Activated naive CD4-positive, alpha-beta T cell treated with anti-CD3 and anti-CD28 coated beads for 36 hours (primary cell): ENCODE measurements at regions not wholly inside any gene's neighbourhood (a gene's known extent, or its start where the extent isn't known, plus 50 kb on each side); places are given as distances from the start of the nearest gene placed in this dataset.

ENCODE experiments used
- CTCF ChIA-PET: fragments of 350-600 bp; sonication (Branson Sonifier 250); formaldehyde crosslinking; loops from one replicate; lab custom pipeline; 2021; ENCODE audit warnings: antibody characterized with exemption; lab: Charles Lee
- DNase-seq: peaks from one replicate; pipeline ENCODE4 v3.0.0-alpha.2; 2020
- H3K27ac Mint-ChIP-seq: one replicate; pipeline ENCODE4 v1.8.0; 2021; ENCODE audit warnings: mild to moderate bottlenecking, mixed read lengths
- H3K27me3 Mint-ChIP-seq: one replicate; pipeline ENCODE4 v1.8.0; 2021; ENCODE audit warnings: low read depth, mixed read lengths
- H3K36me3 Mint-ChIP-seq: one replicate; pipeline ENCODE4 v1.8.0; 2021; ENCODE audit warnings: low read depth, mixed read lengths
- H3K4me1 Mint-ChIP-seq: one replicate; pipeline ENCODE4 v1.8.0; 2021; ENCODE audit warnings: low read depth, mixed read lengths
- H3K4me3 Mint-ChIP-seq: one replicate; pipeline ENCODE4 v1.8.0; 2021; ENCODE audit warnings: mild to moderate bottlenecking, moderate library complexity, mixed read lengths
- H3K9me3 Mint-ChIP-seq: one replicate; pipeline ENCODE4 v1.8.0; 2021; ENCODE audit warnings: mixed read lengths
- intact Hi-C: fragments of 100-400 bp; cut with micrococcal nuclease; formaldehyde crosslinking; loops from one replicate; pipeline ENCODE4 v1.15.1; 2023

DNA sequence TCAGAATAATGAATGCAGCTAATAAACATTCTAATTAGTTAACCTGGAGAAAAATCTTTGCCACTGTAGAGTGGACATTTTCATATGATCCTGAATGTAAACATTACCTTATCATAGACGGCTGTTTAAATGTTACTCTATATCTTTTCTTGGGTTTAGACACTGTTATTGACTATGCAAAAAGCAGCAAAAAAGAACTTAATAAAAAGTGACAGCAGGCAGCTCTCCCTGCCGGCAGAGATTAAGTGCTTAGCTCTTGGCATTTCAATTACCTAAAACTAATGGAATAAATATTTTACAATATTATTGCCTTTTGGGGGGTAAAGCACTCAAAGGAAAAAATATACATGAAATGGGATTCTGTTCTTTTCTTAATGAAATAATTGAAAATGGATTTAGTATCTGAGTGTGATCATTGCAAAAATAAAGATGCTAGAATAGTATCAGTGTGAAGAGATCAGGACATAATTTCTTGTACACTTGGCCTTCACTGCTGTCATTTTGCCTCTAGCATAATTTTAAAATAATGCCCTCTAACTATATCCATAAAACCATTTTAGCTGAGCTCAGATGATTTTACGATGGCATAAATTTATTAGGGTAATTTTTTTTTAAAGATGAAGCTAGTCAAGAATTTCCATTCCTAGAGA, 203.4 kb upstream of the DPP10 start:
- no peak for DNase-seq
- CTCF ChIA-PET: no interaction called here
- Mint-ChIP-seq H3K4me1 (no peaks in the 10 kb centered on the region), H3K4me3 (no peak overlapping the region), H3K27ac (no peak overlapping the region), H3K36me3 (no peaks in the 10 kb centered on the region), H3K27me3 (peaks cover 12% of the 10 kb centered on the region), H3K9me3 (no peaks in the 10 kb centered on the region)
- intact Hi-C loops: no loop called here

GRCh38 chr2:114248648-114249047, 193.8 kb upstream of the DPP10 start:
- Mint-ChIP-seq H3K36me3 (no peaks in the 10 kb centered on the region), H3K27me3 (peaks cover 3% of the 10 kb centered on the region), H3K4me1 (no peaks in the 10 kb centered on the region), H3K4me3 (no peak overlapping the region), H3K9me3 (no peaks in the 10 kb centered on the region), H3K27ac (no peak overlapping the region)
- DNase-seq: no peak
- intact Hi-C loops: no loop called here
- CTCF ChIA-PET: no interaction called here

- Mint-ChIP-seq H3K4me1 (no peaks in the 10 kb centered on the region), H3K27ac (no peak overlapping the region), H3K27me3 (peaks cover 7% of the 10 kb centered on the region), H3K9me3 (no peaks in the 10 kb centered on the region), H3K36me3 (no peaks in the 10 kb centered on the region), H3K4me3 (no peak overlapping the region)
- CTCF ChIA-PET: no interaction called here
- DNase-seq: no peak
- intact Hi-C loops: no loop called here
These were observed 189.7 kb upstream of the DPP10 start for GRCh38 chr2:114252713-114253112.

DNA sequence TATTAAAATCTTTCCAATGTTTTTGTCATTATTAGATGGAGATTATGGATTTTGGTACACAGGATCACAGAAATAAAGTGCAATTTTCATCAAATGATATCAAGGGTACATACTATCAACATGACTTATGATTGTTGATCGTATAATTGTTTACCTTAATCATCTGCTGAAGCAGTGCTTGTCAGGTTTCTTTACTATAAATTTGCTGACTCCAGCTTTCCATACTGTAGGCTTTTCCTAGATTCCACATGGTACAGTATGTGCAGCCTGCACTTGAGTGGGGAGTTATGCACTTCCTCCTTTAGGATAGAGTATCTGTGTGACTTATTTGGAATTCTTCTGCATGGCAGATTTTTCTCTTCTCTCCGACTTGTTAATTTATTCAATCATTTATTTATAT, 187.6 kb upstream of the DPP10 start:
- no peaks in the 10 kb centered on the region for H3K4me1 Mint-ChIP-seq
- no peak overlapping the region for H3K4me3 Mint-ChIP-seq
- no peak overlapping the region for H3K27ac Mint-ChIP-seq
- H3K9me3 Mint-ChIP-seq: no peaks in the 10 kb centered on the region
- CTCF ChIA-PET: no interaction called here
- no peak for DNase-seq
- H3K27me3 Mint-ChIP-seq: peaks cover 7% of the 10 kb centered on the region
- intact Hi-C loops: no loop called here
- no peaks in the 10 kb centered on the region for H3K36me3 Mint-ChIP-seq

GRCh38 chr2:114259389-114259788, 183.1 kb upstream of the DPP10 start:
- intact Hi-C loops: no loop called here
- Mint-ChIP-seq H3K27ac (no peak overlapping the region), H3K9me3 (no peaks in the 10 kb centered on the region), H3K4me3 (no peak overlapping the region), H3K27me3 (peaks cover 7% of the 10 kb centered on the region), H3K36me3 (no peaks in the 10 kb centered on the region), H3K4me1 (no peaks in the 10 kb centered on the region)
- DNase-seq: no peak
- CTCF ChIA-PET: interaction anchor here (0.6 kb wide), 1 partner anchor 222 kb away, joined by 3 read pairs; no protein-coding TSS in a partner anchor

GRCh38 chr2:114261366-114261765, 181.1 kb upstream of the DPP10 start:
- no peak for DNase-seq
- Mint-ChIP-seq H3K4me1 (no peaks in the 10 kb centered on the region), H3K27me3 (peaks cover 3% of the 10 kb centered on the region), H3K36me3 (no peaks in the 10 kb centered on the region), H3K4me3 (no peak overlapping the region), H3K27ac (no peak overlapping the region), H3K9me3 (no peaks in the 10 kb centered on the region)
- CTCF ChIA-PET: interaction anchor here (0.5 kb wide), 1 partner anchor 29 kb away, joined by 4 read pairs; no protein-coding TSS in a partner anchor
- intact Hi-C loops: no loop called here

DNA sequence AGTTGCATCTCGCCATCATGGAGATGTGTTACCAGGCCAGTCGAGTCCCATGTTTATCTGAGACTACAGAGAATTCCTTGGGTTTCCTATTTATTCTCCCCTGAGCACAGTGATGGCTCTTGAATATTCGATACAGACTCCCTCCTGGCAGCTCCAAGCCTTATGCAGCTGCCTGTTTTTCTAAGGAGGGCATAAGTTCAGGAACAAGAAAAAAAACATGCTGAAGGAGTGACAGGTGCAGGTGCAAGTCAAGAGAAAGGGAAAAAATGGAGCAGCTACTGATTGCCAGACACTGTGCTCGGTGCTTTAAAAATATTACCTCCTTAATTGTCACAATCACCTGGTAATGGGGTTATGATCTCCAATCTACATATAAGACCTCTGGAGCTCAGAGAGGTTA, 177.2 kb upstream of the DPP10 start:
- Mint-ChIP-seq H3K36me3 (no peaks in the 10 kb centered on the region), H3K27me3 (peaks cover 3% of the 10 kb centered on the region), H3K4me1 (no peaks in the 10 kb centered on the region), H3K27ac (no peak overlapping the region), H3K4me3 (no peak overlapping the region), H3K9me3 (no peaks in the 10 kb centered on the region)
- no peak for DNase-seq
- intact Hi-C loops: no loop called here
- CTCF ChIA-PET: interaction anchor here (1.5 kb wide), 1 partner anchor 32 kb away, joined by 3 read pairs; no protein-coding TSS in a partner anchor

- Mint-ChIP-seq H3K4me1 (no peaks in the 10 kb centered on the region), H3K9me3 (peaks cover 9% of the 10 kb centered on the region), H3K27me3 (peaks cover 2% of the 10 kb centered on the region), H3K4me3 (no peak overlapping the region), H3K27ac (no peak overlapping the region), H3K36me3 (no peaks in the 10 kb centered on the region)
- CTCF ChIA-PET: no interaction called here
- intact Hi-C loops: no loop called here
- DNase-seq: no peak
These were observed 167.5 kb upstream of the DPP10 start for GRCh38 chr2:114274957-114275356.

- Mint-ChIP-seq H3K27ac (no peak overlapping the region), H3K4me3 (no peak overlapping the region), H3K9me3 (no peaks in the 10 kb centered on the region), H3K27me3 (peaks cover 10% of the 10 kb centered on the region), H3K36me3 (no peaks in the 10 kb centered on the region), H3K4me1 (no peaks in the 10 kb centered on the region)
- intact Hi-C loops: no loop called here
- CTCF ChIA-PET: no interaction called here
- DNase-seq: no peak
These were observed 161.3 kb upstream of the DPP10 start for GRCh38 chr2:114281188-114281587.

DNA sequence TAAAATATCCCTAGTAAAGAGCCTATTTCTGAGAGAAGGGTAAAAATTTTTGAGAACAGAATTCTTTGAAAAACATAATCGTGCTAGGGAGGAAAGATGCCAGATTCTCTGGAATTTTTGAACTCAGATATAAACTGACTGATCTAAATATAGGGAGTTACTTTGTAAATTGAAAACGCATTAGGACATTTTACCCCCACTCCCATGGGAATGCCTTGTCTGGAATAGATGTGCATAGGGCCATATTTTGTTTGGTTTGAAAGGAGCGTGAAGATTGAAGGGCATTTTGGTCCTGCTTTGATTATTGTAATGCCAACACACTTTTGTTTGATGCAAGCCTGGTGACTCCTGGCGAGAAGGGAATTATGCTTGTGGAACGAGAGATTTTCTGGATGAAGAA, 158.7 kb upstream of the DPP10 start:
- CTCF ChIA-PET: no interaction called here
- H3K36me3 Mint-ChIP-seq: no peaks in the 10 kb centered on the region
- intact Hi-C loops: no loop called here
- no peaks in the 10 kb centered on the region for H3K9me3 Mint-ChIP-seq
- H3K4me3 Mint-ChIP-seq: no peak overlapping the region
- no peak for DNase-seq
- H3K27ac Mint-ChIP-seq: no peak overlapping the region
- H3K4me1 Mint-ChIP-seq: no peaks in the 10 kb centered on the region
- peaks cover 10% of the 10 kb centered on the region for H3K27me3 Mint-ChIP-seq

GRCh38 chr2:114286438-114286837, 156.0 kb upstream of the DPP10 start:
- Mint-ChIP-seq H3K27me3 (peaks cover 10% of the 10 kb centered on the region), H3K9me3 (peaks cover 2% of the 10 kb centered on the region), H3K4me1 (no peaks in the 10 kb centered on the region), H3K27ac (no peak overlapping the region), H3K4me3 (no peak overlapping the region), H3K36me3 (no peaks in the 10 kb centered on the region)
- CTCF ChIA-PET: no interaction called here
- no peak for DNase-seq
- intact Hi-C loops: no loop called here

DNA sequence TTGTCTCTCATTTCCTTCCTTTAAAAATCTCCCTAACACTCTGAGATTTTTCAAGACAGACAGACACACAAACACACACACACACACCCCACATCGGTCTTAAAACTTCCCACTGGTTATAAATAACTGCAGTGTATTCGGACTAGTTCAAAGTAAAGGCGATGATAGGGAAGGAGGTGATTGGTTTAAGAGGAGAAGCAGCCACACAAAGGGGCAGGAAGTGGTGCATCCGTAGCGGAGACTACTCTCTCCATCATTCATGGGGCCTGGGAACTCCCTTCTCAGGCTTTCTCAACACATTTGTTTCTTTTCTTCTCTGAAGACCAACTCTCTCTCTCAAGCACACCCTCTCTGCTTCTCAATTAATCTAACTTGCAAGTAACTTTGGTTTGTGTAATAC, 149.1 kb upstream of the DPP10 start:
- Mint-ChIP-seq H3K36me3 (no peaks in the 10 kb centered on the region), H3K4me3 (no peak overlapping the region), H3K9me3 (peaks cover 2% of the 10 kb centered on the region), H3K27me3 (peaks cover 31% of the 10 kb centered on the region), H3K4me1 (no peaks in the 10 kb centered on the region), H3K27ac (no peak overlapping the region)
- no peak for DNase-seq
- CTCF ChIA-PET: no interaction called here
- intact Hi-C loops: no loop called here

GRCh38 chr2:114294741-114295140, 147.7 kb upstream of the DPP10 start:
- Mint-ChIP-seq H3K4me1 (no peaks in the 10 kb centered on the region), H3K36me3 (no peaks in the 10 kb centered on the region), H3K9me3 (no peaks in the 10 kb centered on the region), H3K27me3 (peaks cover 31% of the 10 kb centered on the region), H3K27ac (no peak overlapping the region), H3K4me3 (no peak overlapping the region)
- CTCF ChIA-PET: no interaction called here
- no peak for DNase-seq
- intact Hi-C loops: no loop called here
